ENCODE measurements at regions not wholly inside any gene's neighbourhood (a gene's known extent, or its start where the extent isn't known, plus 50 kb on each side); places are given as distances from the start of the nearest gene placed in this dataset.

DNA sequence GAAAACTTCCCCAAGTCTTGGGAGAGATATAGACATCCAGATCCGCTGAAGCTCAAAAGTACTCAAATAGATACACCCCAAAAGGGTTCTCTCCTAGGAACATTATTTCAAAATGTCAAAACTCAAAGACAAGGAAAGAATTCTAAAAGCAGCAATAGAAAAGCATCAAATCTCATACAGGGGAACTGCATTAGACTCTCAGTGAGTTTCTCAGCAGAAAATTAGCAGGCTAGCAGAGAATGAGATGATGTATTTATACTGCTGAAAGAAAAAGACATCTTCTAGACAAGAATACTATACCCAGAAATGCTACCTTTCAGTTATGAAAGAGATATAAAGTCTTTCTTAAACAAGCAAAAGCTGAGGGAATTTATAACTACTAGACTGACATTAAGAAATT lies 75.5 kb upstream of the RIMS1 start:
- TF ChIP-seq, protein P1, sequence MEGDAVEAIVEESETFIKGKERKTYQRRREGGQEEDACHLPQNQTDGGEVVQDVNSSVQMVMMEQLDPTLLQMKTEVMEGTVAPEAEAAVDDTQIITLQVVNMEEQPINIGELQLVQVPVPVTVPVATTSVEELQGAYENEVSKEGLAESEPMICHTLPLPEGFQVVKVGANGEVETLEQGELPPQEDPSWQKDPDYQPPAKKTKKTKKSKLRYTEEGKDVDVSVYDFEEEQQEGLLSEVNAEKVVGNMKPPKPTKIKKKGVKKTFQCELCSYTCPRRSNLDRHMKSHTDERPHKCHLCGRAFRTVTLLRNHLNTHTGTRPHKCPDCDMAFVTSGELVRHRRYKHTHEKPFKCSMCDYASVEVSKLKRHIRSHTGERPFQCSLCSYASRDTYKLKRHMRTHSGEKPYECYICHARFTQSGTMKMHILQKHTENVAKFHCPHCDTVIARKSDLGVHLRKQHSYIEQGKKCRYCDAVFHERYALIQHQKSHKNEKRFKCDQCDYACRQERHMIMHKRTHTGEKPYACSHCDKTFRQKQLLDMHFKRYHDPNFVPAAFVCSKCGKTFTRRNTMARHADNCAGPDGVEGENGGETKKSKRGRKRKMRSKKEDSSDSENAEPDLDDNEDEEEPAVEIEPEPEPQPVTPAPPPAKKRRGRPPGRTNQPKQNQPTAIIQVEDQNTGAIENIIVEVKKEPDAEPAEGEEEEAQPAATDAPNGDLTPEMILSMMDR (conservative IDR thresholded peaks at IDR 0.05; ENCODE audit: low read length): no peak
- TF ChIP-seq EZH2phosphoT487 (IDR thresholded peaks at IDR 0.05; ENCODE audit: borderline replicate concordance): no peak

Data from Loucy (cell line).